H9 (cell line): ENCODE measurements at regions not wholly inside any gene's neighbourhood (a gene's known extent, or its start where the extent isn't known, plus 50 kb on each side); places are given as distances from the start of the nearest gene placed in this dataset.

Experiments used
- DNase-seq: peaks from one replicate; pipeline ENCODE4 v3.0.0-alpha.2; 2017
- H2AFZ ChIP-seq: one replicate; pipeline ENCODE4 v1.6.1; 2013; ENCODE audit warnings: mild to moderate bottlenecking, low read length, control low read depth, moderate library complexity
- H2AK5ac ChIP-seq: 2 replicates; pipeline ENCODE4 v1.6.1; 2013; ENCODE audit warnings: low read length, control low read depth, mixed read lengths; ENCODE audit not compliant: insufficient read length
- H2BK120ac ChIP-seq: one replicate; pipeline ENCODE4 v1.6.1; 2013; ENCODE audit warnings: low read depth, mild to moderate bottlenecking, low read length, control low read depth, inconsistent platforms; ENCODE audit not compliant: poor library complexity, severe bottlenecking
- H2BK12ac ChIP-seq: 2 replicates; pipeline ENCODE4 v1.6.1; 2013; ENCODE audit warnings: low read length, control low read depth, mixed read lengths, low read depth; ENCODE audit not compliant: insufficient read length
- H2BK15ac ChIP-seq: 2 replicates; pipeline ENCODE4 v1.6.1; 2013; ENCODE audit warnings: low read depth, low read length, control low read depth
- H2BK20ac ChIP-seq: one replicate; pipeline ENCODE4 v1.6.1; 2013; ENCODE audit warnings: low read depth, mild to moderate bottlenecking, low read length, control low read depth, inconsistent platforms; ENCODE audit not compliant: poor library complexity, severe bottlenecking
- H2BK5ac ChIP-seq: 2 replicates; pipeline ENCODE4 v1.6.1; 2013; ENCODE audit warnings: low read length, control low read depth, mixed read lengths; ENCODE audit not compliant: insufficient read length
- H3K14ac ChIP-seq: 2 replicates; pipeline ENCODE4 v1.6.1; 2013; ENCODE audit warnings: low read length, control low read depth; ENCODE audit not compliant: insufficient read depth
- H3K18ac ChIP-seq: 2 replicates; pipeline ENCODE4 v1.6.1; 2013; ENCODE audit warnings: low read depth, mild to moderate bottlenecking, mixed read lengths, low read length, control low read depth; ENCODE audit not compliant: insufficient read length
- H3K23ac ChIP-seq: 2 replicates; pipeline ENCODE4 v1.6.1; 2013; ENCODE audit warnings: low read length, control low read depth, mixed read lengths, low read depth; ENCODE audit not compliant: insufficient read length
- H3K23me2 ChIP-seq: 2 replicates; pipeline ENCODE4 v1.6.1; 2013; ENCODE audit warnings: low read depth, mild to moderate bottlenecking, mixed read lengths, low read length, control low read depth; ENCODE audit not compliant: insufficient read length, poor library complexity, severe bottlenecking
- H3K27ac ChIP-seq: 2 replicates; pipeline ENCODE4 v1.5.1; 2013; ENCODE audit warnings: low read length, control low read depth, mixed read lengths, low read depth; ENCODE audit not compliant: insufficient read length
- H3K27me3 ChIP-seq: 2 replicates; pipeline ENCODE4 v1.6.1; 2013; ENCODE audit warnings: low read length, control low read depth, inconsistent platforms; ENCODE audit not compliant: insufficient read depth
- H3K4ac ChIP-seq: 2 replicates; pipeline ENCODE4 v1.6.1; 2013; ENCODE audit warnings: low read depth, mild to moderate bottlenecking, control low read depth, inconsistent platforms, low read length, moderate library complexity
- H3K4me1 ChIP-seq: 2 replicates; pipeline ENCODE4 v1.6.1; 2013; ENCODE audit warnings: low read length, control low read depth, inconsistent platforms; ENCODE audit not compliant: insufficient read depth
- H3K4me2 ChIP-seq: 2 replicates; pipeline ENCODE4 v1.6.1; 2013; ENCODE audit warnings: low read length, control low read depth, mixed read lengths; ENCODE audit not compliant: insufficient read length, insufficient read depth
- H3K56ac ChIP-seq: 2 replicates; pipeline ENCODE4 v1.6.1; 2013; ENCODE audit warnings: low read depth, mild to moderate bottlenecking, mixed read lengths, low read length, control low read depth; ENCODE audit not compliant: insufficient read length
- H3K79me1 ChIP-seq: 2 replicates; pipeline ENCODE4 v1.6.1; 2013; ENCODE audit warnings: low read depth, mild to moderate bottlenecking, moderate library complexity, low read length, control low read depth, inconsistent platforms; ENCODE audit not compliant: insufficient read depth, poor library complexity, severe bottlenecking
- H3K79me2 ChIP-seq: 2 replicates; pipeline ENCODE4 v1.6.1; 2013; ENCODE audit warnings: low read length, control low read depth, inconsistent platforms; ENCODE audit not compliant: insufficient read depth
- H3K9ac ChIP-seq: 2 replicates; pipeline ENCODE4 v1.6.1; 2013; ENCODE audit warnings: low read length, control low read depth, mixed read lengths; ENCODE audit not compliant: insufficient read length; ENCODE audit errors: extremely low read depth
- H3K9me3 ChIP-seq: one replicate; pipeline ENCODE4 v1.6.1; 2013; ENCODE audit warnings: low read depth, low read length, inconsistent platforms; ENCODE audit not compliant: control insufficient read depth
- H3T11ph ChIP-seq: one replicate; pipeline ENCODE4 v1.6.1; 2013; ENCODE audit warnings: mild to moderate bottlenecking, low read length, control low read depth, inconsistent platforms
- H4K20me1 ChIP-seq: one replicate; pipeline ENCODE4 v1.6.1; 2013; ENCODE audit not compliant: control insufficient read depth, insufficient read length, insufficient read depth
- H4K5ac ChIP-seq: 2 replicates; pipeline ENCODE4 v1.6.1; 2013; ENCODE audit warnings: low read depth, mild to moderate bottlenecking, mixed read lengths, low read length, control low read depth; ENCODE audit not compliant: insufficient read length
- H4K8ac ChIP-seq: replicated peaks from 2 replicates; pipeline ENCODE4 v1.6.1; 2013; ENCODE audit warnings: low read length, control low read depth, mixed read lengths, low read depth; ENCODE audit not compliant: insufficient read length
- H4K91ac ChIP-seq: 2 replicates; pipeline ENCODE4 v1.6.1; 2013; ENCODE audit warnings: low read depth, mild to moderate bottlenecking, moderate library complexity, mixed read lengths, low read length, control low read depth; ENCODE audit not compliant: insufficient read length
- H3K27ac Mint-ChIP-seq, 3 experiments: 2 replicates in 2 of 3; 3 replicates in 1 of 3; pipeline ENCODE4 v1.8.0; 2020 to 2021; ENCODE audit warnings: mixed read lengths in 3 of 3, mild to moderate bottlenecking in 1 of 3, moderate library complexity in 1 of 3
- H3K27me3 Mint-ChIP-seq: 2 replicates; pipeline ENCODE4 v1.8.0; 2021; ENCODE audit warnings: low read depth, mild to moderate bottlenecking, moderate library complexity, mixed read lengths
- H3K36me3 Mint-ChIP-seq, 3 experiments: 2 replicates in 2 of 3; 3 replicates in 1 of 3; pipeline ENCODE4 v1.8.0; 2020 to 2021; ENCODE audit warnings: low read depth in 3 of 3, mixed read lengths in 3 of 3; ENCODE audit not compliant: insufficient read depth in 1 of 3
- H3K4me1 Mint-ChIP-seq, 2 experiments: 2 replicates each; pipeline ENCODE4 v1.8.0; 2020; ENCODE audit warnings: mixed read lengths in 2 of 2
- H3K4me3 Mint-ChIP-seq, 2 experiments: 2 replicates in 1 of 2; 3 replicates in 1 of 2; pipeline ENCODE4 v1.8.0; 2020 to 2021; ENCODE audit warnings: mild to moderate bottlenecking in 2 of 2, mixed read lengths in 2 of 2, moderate library complexity in 1 of 2
- H3K9me3 Mint-ChIP-seq, 2 experiments: 2 replicates in 1 of 2; 3 replicates in 1 of 2; pipeline ENCODE4 v1.8.0; 2020; ENCODE audit warnings: mild to moderate bottlenecking in 2 of 2, mixed read lengths in 2 of 2, moderate library complexity in 1 of 2
- WGBS: extraction: QIAGEN DNeasy Blood & Tissue Kit; methylation state at CpG from one replicate; pipeline ENCODE4 v1.1.7; 2013; ENCODE audit warnings: missing lambda C conversion rate, low lambda C conversion rate, mixed read lengths; ENCODE audit not compliant: insufficient read length; ENCODE audit errors: extremely low coverage; 5-methylcytosine and 5-hydroxymethylcytosine counted together
- TF ChIP-seq, protein P1 (sequence below): fragments of 200-600 bp; sonication (generic); conservative IDR thresholded peaks from 3 replicates; pipeline ENCODE4 v1.8.0; 2021; ENCODE audit warnings: antibody characterized with exemption, mild to moderate bottlenecking

DNA sequence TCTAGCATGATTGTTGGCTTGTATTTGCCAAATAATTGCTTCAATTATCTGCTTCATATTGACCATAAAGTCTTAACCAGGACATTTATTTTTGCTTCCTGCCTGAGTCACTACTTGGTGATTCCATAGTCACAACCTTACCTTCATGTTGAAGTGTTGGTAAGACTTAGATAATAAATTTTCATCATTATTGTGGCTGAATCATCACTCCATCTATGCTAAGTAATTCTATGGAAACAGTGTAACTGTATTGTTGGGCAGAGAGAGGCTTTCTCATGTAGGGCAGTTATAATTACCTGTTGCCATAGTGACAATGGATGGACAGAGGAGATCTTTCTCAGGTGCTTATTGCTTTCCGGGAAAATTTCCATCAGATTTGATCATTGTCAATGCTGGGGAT lies 330.7 kb upstream of the LRRC3B start:
- Mint-ChIP-seq H3K9me3 (peaks cover 0 to 8% of the 10 kb centered on the region in 2 experiments; a peak in 2 of 5 replicates), H3K27me3 (no peaks in the 10 kb centered on the region), H3K36me3 (peaks cover 0 to 3% (median 0%) of the 10 kb centered on the region in 3 experiments; a peak in 1 of 7 replicates), H3K27ac (no peak overlapping the region), H3K4me1 (peaks cover 0 to 3% of the 10 kb centered on the region in 2 experiments; a peak in 1 of 4 replicates), H3K4me3 (no peak overlapping the region)
- H3K4ac ChIP-seq, result no peak overlapping the region
- H3K79me1 ChIP-seq, result no peaks in the 10 kb centered on the region
- DNase-seq, result no peak
- H3K4me1 ChIP-seq, result no peaks in the 10 kb centered on the region; the same call in 1 of the 2 replicates
- no peak overlapping the region for H3K18ac ChIP-seq
- H4K8ac ChIP-seq, result no peak overlapping the region
- H3K14ac ChIP-seq, result no peak overlapping the region
- no peak overlapping the region for H3K4me2 ChIP-seq
- TF ChIP-seq, protein P1, sequence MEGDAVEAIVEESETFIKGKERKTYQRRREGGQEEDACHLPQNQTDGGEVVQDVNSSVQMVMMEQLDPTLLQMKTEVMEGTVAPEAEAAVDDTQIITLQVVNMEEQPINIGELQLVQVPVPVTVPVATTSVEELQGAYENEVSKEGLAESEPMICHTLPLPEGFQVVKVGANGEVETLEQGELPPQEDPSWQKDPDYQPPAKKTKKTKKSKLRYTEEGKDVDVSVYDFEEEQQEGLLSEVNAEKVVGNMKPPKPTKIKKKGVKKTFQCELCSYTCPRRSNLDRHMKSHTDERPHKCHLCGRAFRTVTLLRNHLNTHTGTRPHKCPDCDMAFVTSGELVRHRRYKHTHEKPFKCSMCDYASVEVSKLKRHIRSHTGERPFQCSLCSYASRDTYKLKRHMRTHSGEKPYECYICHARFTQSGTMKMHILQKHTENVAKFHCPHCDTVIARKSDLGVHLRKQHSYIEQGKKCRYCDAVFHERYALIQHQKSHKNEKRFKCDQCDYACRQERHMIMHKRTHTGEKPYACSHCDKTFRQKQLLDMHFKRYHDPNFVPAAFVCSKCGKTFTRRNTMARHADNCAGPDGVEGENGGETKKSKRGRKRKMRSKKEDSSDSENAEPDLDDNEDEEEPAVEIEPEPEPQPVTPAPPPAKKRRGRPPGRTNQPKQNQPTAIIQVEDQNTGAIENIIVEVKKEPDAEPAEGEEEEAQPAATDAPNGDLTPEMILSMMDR, result no peak
- no peak overlapping the region for H2AFZ ChIP-seq
- H4K91ac ChIP-seq, result no peak overlapping the region
- no peaks in the 10 kb centered on the region for H3K79me2 ChIP-seq
- no peak overlapping the region for H3K9ac ChIP-seq
- no peak overlapping the region for H2BK5ac ChIP-seq
- H3K23me2 ChIP-seq, result no peaks in the 10 kb centered on the region
- H3K9me3 ChIP-seq, result no peaks in the 10 kb centered on the region
- H3T11ph ChIP-seq, result no peak overlapping the region
- no peaks in the 10 kb centered on the region for H3K27me3 ChIP-seq
- no peaks in the 10 kb centered on the region for H4K20me1 ChIP-seq
- H4K5ac ChIP-seq, result no peak overlapping the region
- no peak overlapping the region for H3K27ac ChIP-seq
- no peak overlapping the region for H2BK20ac ChIP-seq
- WGBS, result no CpG with 5 or more reads among the region's 1 CpG
- H2BK15ac ChIP-seq, result no peak overlapping the region
- H2BK120ac ChIP-seq, result no peak overlapping the region
- H3K23ac ChIP-seq, result no peak overlapping the region
- H3K56ac ChIP-seq, result no peak overlapping the region
- no peak overlapping the region for H2AK5ac ChIP-seq
- no peak overlapping the region for H2BK12ac ChIP-seq
